Activated T-cell treated with anti-CD3 and anti-CD28 coated beads, Interleukin-2, amount 50 U/mL, for 48 hours (primary cell): ENCODE measurements at regions not wholly inside any gene's neighbourhood (a gene's known extent, or its start where the extent isn't known, plus 50 kb on each side); places are given as distances from the start of the nearest gene placed in this dataset.

Experiments
- DNase-seq, 2 experiments: peaks; one replicate each; pipeline ENCODE4 v3.0.0-alpha.2; 2020

DNA sequence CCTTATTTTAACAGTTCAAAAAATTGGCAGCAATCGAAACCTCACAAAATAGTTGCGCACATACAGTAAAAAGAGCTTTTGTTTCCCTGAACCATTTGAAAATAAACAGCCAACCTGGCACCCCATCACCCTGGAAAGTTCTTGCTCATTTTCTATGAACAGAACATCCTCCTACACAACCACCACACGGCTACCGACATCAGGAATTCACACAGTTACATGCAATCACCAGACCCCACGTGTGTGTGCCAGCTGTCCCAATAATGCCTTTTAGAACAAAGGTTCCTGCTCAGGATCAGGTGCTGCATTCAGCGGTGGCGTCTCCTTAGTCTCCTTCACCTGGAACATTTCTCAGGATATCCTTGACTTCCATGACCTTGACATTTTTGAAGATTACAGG, 186.5 kb downstream of the KLF13 start:
- DNase-seq: no peak

DNA sequence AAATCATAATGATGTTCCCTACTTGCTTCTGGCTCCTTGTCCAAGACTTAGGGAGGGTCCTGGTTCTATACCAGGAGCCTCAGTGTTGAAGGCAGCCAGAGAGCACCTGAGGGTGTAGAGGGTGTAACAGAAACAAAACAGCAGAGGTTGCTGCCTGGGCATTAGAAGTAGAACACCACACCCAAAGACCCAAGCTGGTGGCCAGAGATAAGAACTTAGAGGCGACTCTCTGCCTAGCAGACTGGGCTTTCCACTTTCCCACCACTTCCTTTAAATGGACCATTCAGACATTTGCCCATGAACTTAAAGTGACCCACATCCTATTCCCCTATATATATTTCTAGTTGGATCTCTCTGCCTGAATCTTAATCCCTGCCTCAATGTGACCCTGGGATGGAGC, 189.8 kb downstream of the KLF13 start:
- no peak for DNase-seq

DNA sequence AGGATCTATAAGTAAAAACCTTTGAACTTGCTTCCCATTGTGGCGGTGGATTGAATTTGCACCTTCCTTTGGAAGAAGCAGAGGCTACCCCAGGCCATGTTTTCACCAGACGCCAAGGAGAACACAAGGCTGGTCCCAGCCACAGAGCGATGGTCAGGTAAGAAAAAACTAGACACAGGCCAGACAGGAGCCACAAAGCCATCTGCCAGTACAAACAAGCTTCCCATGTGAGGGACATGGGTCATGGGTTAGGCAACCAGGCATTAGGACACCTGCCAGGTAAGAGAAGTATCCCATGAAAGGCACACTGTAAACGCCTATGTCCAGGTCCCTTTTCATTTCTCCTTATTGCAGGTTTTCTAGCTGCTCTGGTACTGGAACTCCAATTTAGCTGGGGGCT, 190.2 kb downstream of the KLF13 start:
- DNase-seq: no peak

DNA sequence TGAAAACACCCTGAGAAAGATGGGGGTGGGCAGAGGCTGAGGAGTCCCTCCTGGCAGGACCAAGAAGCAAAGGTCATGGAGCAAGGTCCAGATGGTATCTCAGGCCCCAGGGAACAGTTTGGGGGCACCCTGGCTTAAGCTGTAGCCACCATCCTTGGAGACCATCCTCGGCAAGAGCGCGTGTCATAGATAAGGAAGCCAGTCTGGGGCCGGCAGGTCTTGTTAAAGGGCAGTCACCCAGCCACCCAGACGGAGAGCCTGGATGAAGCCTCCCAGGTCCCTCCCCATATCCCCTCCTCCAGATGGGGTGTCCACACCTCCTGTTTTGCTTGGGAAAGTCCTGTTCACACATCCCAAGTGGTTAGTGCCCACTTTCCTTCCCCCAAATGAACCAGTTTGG, 191.1 kb downstream of the KLF13 start:
- DNase-seq: no peak

DNA sequence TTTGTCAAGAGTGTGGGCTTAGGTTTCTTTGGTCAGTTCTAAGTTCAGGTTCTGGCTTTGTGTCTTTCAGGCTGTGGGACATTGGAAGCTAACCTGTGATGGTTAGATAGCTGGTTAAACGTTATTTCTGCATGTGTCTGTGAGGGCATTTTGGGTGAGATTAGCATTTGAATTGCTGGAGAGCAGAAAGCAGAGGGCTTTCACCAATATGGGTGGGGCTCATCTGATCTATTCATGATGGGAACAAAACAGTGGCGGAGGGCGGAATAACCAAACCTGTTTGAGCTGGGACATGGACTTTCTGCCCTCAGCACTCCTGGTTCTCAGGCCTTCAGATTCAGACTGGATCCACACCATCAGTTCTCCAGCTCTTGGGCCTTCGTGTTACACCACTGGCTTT, 195.4 kb downstream of the KLF13 start:
- no peak for DNase-seq

DNA sequence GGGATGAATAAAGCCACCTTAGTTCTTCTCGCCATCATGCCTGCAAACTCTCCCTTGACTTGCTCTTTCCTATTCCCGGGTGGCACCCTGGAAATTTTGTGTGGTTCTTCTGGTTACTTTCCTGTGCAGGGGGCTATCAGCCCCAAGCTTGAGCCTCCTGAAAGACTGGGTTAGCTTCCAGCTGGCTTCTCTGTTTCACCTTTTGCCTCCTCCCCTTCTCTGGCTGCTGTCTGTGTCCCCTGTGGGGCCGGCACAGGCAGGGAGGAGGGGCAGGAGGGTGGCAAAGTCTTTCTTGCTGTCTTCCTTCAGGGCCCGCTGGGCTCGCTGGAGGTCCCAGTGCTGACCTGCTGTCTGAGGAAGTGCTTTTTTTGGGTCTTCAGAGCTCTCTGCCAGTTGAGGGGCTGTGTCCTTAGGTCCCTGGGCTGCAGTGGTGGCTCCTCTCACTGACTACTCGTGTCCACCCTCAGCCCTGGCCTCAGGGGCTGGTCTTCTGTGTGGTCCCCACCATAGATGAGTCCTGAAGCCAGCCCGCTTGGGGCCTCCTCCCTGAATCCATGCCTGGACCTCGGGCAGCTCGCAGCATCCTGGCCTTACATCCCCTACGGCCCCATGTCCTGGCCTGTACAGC, 196.5 kb downstream of the KLF13 start:
- DNase-seq: no peak

DNA sequence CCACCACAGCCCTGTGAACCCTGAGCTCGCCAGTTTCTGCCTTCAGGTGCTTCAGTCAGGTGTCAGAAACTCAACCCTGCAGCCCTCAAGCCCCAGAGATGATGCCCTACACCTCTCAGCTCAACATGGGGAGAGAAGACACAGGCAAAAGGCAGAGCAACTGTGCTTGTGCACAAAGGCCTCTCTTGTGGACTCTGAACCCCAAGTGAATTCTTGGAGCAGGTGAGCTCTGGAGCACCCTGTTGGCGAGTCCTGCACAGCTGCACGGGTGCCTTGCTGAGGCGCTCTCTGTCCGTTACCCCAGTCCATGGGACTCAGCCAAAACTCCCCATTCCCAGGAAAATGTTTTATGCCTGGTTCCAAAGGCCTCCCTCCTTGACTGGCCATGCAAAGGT, 197.0 kb downstream of the KLF13 start:
- no peak for DNase-seq

DNA sequence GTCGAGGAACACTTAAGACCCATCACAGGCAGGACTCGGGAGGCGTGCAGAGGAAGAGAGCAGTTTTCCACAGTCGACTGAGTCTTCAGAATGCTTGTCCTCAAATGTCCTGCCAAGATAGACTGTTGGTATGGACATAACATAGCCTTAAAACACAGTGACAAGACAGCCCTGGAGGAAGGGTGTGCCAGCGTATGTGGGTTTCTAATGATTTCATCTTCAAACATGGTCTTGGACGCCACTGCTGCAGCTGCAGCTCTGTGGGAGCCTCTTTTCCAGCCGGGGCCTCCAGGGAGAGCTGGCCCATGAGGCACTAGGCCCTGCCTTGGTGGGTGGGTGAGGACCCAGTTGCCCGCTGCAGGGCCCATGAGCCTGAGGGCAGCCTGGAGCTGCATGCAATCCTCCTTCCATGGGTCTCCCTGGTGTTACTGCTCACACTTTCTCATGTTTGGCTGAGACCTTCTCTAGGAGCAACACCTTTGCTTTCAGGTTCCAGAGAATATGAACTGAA, 198.6 kb downstream of the KLF13 start:
- no peak for DNase-seq

DNA sequence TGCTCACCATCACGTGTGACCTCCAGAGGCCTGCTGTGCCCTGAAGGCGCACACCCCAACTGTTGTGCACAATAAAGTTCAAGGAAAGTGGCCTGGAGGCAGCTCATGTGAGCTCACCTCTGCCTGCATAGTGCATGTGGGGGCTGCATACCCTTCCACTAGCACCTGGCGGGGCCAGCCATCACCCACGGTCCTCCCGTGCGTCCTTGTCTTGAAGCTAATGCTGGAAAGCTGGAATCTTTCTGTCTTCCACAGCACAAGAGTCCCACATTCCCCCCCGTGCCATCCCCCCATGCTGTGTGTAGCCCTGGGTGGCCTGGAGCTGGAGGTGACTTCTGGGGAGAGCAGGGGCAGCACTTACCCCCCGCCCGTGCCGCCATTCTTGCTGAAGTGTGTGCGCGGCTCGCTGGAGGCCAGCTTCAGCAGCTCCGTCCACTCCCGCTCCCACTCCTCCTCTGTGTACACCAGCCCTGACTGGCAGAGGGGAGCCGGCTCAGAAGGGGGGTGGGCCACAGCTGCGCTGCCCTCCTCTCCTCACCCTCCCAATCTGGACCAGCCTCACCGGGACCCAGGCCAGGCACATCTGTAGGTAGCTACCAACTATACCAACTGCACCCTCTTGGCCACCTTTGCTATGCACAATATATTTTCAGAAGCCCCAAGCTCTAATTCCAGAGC, 199.5 kb downstream of the KLF13 start:
- no peak for DNase-seq

DNA sequence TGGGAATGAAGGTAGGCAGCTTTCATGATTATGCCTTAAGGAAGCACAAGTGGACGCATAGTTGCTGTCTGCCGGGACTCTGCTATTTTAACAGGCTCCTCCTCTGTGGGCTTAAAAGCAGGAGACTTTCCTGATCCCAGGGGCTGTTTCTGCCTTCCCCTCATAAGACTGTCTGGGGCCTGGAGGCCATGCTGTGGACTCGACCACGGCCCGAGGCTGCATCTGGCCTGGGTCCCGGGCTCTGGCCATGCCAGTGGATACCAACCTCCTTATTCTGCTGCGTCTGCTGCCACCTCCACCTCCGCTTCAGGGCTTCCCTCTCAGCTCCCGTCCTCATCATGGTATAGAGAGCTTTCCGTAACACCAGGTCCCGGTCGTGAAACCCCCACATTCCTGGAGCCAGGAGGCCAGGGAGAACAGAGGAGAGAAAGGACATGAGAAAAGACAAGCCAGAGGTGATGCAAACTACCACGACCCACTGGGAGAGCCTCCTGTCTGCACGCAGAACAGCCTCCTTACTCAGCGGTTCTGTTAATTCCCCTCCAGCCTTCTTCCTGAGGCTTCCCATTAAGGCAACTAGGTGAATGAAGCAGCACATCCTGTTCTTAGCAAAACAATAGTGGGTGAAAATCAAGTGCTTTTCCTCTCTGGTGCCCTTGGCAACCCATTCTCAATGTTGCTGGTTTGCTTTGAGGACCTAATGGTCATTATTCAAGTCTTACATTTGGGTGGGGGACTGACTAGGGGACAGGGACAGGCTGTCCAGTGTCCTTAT, 200.5 kb downstream of the KLF13 start:
- DNase-seq: no peak

DNA sequence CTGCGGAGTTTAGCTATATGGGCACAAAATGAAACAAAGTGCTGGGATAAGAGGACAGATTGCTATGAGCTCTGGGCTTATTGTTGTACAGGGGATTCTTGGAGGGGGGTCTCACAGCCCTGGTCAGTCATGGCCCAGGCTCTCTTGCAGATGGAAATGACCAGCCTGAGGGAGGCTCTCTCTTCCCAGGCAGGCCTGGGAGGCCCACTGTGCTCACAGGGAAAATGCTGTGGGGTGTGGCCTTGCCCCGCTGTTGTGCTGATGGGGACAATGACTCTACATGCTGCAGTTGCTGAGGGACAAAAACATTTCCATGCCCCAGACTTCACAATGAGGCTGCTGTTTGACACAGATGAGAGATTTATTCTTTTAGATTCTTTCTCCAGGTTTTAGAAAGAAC, 202.2 kb downstream of the KLF13 start:
- DNase-seq: no peak

DNA sequence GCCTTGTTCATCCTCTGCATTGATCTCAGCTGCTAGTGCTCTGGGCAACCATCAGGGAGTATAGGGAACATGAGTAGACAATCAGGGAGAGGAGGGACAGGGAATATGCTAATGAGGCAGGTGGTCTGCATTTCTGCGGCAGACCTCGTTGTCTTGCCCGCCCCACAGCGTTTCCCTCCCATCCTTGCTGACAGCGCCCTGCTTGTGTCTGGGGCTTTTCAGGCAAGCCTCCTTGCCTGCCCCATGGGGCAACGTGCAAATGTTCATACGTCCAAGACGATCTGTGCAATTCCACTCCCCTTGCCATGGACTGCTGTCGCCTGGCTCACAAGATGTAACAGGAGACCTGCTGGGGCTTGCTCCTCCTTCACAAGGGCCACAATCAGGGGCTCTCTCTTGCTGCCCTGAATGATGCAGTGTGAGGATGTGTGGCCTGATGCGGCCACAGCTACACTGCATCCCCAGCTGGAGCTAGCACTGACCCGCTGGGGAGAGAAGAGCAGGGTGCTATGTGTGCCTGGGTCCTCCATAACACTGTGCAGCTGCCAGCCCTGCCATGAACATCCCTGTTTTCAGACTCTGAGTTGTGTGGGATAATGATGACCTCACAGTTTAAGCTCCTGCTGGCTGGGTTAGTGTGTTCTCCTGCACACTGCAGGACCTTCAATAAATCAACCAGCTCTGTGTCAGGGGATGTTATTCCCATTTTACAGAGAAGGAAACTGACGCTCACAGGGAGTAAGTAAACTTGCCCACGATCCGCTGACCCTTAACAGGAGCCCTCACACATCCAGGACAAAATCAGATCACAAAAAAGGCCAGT, 211.3 kb downstream of the KLF13 start:
- no peak for DNase-seq

DNA sequence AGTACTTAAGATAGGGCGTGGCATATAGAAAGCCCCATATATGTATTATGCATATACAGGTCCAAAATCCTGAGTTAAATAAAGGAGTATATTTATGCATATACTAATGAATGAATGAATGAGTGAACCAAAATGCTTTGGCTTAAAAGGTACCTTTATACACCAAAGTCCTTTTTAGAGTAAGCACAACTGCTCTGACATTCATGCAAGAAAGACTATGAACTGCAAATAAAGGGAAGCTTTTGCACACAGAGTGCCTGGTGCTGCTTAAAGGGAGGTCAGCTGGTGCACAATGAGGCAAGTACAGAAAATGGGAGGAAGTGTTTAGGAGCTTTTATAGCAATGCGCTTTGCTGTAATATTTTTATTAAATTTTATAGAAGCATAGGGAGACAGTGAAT, 214.0 kb downstream of the KLF13 start:
- no peak for DNase-seq

DNA sequence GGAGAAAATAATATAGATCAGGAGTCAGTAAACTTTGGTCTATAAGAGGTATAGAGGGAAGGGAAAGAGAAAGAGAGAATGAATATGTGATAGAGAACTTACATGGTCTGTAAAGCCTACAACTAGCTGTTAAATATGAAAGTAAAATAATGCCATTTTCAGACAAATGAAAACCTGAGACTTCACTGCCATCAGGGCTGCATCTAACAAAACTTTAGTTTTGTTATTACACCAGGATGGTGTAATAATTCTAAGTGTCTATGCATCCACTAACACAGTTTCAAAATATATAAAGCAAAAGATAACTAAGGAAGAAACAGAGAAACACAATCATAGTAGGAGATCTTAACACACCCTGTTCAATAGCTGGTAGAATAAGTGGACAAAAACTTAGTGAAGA, 217.7 kb downstream of the KLF13 start:
- no peak for DNase-seq

DNA sequence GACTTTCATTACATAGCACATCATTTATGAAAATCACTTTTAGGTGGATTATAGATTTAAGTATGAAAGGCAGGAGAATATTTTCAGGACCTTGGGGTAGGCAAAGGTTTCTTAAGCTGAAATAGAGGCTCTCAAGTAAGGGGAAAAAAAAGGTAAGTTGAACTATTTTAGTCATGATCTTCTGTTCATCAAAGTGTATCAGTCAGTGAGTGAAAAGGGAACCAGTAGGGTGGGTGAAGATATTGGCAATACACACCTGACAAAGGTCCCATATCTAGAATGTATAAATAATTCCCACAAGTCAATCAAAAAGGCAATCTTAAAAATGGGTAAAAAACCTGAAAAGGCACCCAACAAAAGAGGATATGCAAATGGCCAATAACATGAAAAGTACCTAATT, 218.6 kb downstream of the KLF13 start:
- DNase-seq: no peak

DNA sequence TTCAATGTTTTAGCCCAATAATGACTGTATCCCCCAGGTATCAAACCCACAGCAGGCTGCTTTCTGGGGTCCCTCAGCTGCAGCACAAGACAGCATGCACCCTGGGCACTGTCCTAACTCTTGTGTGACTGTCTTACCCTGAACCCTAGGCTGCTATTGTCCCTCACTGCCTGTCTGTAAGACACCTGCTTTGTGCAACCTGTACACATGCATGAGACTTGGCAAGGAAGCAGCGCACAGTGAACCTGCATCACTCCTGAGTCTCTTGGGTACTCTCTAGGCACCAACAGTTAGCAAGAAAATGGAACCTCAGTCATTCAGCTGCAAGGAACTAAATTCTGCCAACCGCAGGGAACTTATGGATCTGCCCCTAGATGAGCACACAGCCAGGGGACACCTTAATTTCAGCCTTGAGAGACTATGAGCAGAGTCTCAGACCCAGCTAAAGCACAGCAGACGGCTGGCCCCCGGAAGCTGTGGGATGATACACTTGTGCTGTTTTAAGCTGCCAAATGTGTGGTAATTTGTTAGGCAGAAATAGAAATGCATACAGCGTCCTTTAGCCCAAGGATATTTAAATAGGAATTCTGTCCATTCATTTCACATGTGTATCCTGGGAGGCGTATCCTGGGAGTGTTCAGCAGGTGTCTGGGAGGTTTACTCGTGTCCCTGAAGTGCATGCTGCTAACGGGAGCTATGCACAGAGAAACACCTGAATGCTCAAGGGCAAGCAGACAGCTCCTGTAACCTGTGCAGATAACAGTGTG, 223.8 kb downstream of the KLF13 start:
- DNase-seq: no peak

DNA sequence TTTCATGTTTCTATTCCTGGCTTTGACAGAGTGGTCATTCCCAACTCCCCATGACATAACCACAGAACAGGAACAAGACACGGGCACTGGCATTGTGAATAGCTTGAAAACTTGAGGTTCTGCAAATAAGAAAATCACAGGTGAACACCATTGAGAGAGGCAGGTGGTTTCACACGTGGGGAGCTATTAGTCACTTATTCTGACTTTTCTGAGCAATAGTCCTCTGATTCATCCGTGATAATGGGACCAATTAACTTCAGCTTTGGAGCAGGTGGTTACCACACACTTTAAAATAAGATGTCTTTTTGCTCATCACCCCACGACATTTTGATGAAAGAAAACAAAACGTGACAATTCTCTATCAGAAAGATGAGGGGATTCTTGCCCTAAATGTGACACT, 224.7 kb downstream of the KLF13 start:
- no peak for DNase-seq

DNA sequence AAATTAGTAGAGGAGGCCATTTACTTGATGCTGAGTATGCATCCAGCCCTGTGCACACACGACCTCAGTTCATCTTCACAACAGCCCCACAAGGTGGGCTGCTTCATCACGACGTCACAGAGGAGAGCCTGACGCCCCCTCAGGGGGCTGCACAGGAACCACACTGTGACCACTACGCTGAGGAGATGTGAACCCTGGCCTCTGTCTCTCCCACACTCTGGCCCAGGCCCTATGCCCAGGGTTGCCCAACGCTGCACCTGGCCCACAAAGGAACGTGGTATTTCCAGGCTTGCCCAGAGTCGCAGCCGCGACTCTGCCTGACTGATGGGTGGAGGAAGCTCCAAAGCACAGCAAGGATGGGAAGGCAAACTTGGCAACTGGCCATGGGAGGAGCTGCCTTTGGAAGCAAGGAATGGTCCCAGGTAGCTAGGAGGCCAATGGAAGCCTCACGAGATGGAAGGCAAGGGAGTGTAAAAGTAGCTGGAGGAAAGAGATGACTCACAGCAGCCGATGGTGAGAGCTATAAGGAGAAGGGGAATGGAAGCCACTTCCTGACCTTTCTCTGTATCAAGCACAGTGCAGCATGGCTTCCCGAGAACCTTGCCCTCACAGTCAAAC, 226.0 kb downstream of the KLF13 start:
- no peak for DNase-seq

DNA sequence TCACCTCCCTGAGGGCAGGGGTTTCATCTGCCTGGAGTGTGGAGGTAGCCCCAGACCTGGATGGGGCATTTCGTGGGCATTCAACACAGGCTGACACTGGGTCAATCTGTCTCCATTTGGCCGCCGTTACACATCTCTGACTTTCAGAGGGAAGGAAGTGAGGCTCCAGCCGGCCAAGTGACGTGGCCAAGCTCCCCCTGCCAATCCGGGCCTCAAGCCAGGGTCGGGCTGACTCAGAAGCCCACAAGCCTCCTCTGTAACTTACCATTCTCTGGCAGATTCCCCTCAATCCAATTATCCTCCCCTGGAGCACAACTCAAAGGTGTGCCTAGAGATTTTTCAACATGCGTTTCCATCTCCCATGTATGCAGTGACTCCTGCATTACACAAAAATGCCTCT, 227.6 kb downstream of the KLF13 start:
- DNase-seq: no peak

DNA sequence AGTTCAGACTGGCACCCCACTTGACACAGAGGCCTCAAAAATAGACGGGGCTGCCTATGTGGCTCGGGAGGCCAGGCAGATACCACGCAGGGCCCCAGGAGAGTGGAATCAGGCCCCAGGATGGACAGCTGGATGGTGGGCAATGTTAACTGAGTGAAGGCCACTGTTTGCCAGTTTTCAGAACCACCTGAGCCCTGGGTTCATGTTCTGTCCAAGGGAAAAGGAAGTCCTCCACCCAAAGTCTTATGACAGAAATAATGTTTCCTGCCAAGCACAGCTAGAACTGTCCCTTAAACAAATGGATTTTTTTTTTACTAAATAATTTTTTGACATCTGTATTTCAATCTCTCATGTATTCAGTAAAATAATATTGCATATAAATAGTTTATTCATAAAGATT, 228.4 kb downstream of the KLF13 start:
- DNase-seq: no peak

DNA sequence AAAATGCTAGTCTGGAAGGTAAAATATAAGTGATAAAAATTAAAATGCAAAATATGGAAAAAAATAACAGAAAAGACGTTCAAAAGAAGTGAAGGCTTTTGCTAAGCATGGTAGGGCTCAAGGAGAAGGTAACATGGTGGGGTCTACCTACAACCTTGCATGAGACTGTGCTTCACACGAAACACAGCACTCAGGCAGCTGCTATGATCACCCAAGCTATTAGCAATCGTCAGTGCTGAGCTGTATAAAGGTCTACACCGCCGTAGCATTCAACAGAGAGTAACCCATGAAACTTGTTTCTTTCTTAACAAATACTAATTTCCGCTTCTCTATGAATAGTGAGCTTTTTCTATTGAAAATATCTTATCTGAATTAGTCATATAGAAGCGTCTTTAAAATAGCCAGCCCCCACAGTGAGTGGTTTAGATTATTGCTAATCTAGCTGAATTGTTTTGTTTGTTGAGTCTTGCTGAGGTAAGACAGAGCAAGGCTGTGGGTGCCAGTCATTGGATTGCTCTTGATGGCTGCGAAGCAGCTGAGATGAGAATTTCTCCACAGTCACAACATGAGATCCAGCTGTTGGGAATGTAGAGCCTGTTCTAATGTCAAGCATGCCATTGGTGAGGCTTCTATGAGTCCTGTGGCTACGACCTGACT, 230.0 kb downstream of the KLF13 start:
- no peak for DNase-seq
